ENCODE measurements at regions not wholly inside any gene's neighbourhood (a gene's known extent, or its start where the extent isn't known, plus 50 kb on each side); places are given as distances from the start of the nearest gene placed in this dataset.

DNA sequence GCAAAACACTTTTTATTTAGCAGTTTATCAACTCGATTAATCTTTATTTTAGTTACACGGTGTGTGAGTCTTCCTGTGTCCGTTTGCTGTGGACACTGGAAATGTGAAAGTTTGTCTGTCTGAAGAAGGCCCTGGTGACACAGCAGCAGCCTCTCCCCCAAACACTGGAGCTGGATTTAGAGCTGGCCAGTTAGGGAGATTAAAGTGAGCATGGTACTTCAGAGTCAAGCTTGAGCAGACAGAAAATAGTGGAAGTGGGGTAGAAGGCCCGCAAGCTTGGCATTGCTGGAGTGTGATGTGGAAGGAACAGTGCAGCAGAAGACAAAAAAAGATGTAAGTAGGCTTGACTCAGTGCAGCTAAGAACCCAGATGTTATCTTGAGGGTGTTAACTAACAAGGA, 85.9 kb downstream of the POM121L12 start:
- Histone ChIP-seq H3K36me3 (ENCODE audit: control insufficient read depth in 1 of 2, insufficient read depth in 2 of 2, low read length in 2 of 2) (no peaks in the 10 kb centered on the region), H3K9me2 (ENCODE audit: insufficient read depth) (no peaks in the 10 kb centered on the region), H3K79me2 (ENCODE audit: insufficient read depth, low read length) (no peaks in the 10 kb centered on the region), H3K4me1 (ENCODE audit: control insufficient read depth in 1 of 2, insufficient read depth in 2 of 2, low read length in 2 of 2) (no peaks in the 10 kb centered on the region), H3K4me3 (replicated peaks in 1 of 2; ENCODE audit: low read depth in 1 of 2, low read length in 2 of 2) (no peak overlapping the region), H2AFZ (ENCODE audit: low read depth, low read length, poor library complexity, severe bottlenecking) (no peak overlapping the region), H3K27me3 (ENCODE audit: insufficient read depth, low read length) (no peaks in the 10 kb centered on the region), H3K4me2 (ENCODE audit: low read length) (no peak overlapping the region), H3K27ac (ENCODE audit: low read depth, low read length) (no peak overlapping the region), H3K9me3 (ENCODE audit: control insufficient read depth in 1 of 2, insufficient read depth in 1 of 2, low read depth in 1 of 2, low read length in 2 of 2) (peaks cover 0 to 15% of the 10 kb centered on the region in 2 experiments; a peak in 1 of 4 replicates), H4K20me1 (ENCODE audit: insufficient read depth) (no peaks in the 10 kb centered on the region), H3K9ac (ENCODE audit: low read length) (no peak overlapping the region)
- POLR2A ChIA-PET = no interaction called here
- ATAC-seq (no peak), DNase-seq (ENCODE audit: low read depth, low spot score) (no peak)
- no peak for TF ChIP-seq FOSL1 (IDR thresholded peaks at IDR 0.05; ENCODE audit: low read depth)
- TF ChIP-seq SIN3A (IDR thresholded peaks at IDR 0.05; ENCODE audit: low read depth) = no peak
- no peak for TF ChIP-seq EZH2phosphoT487 (IDR thresholded peaks at IDR 0.05; ENCODE audit: borderline replicate concordance)
- TF ChIP-seq EGR1 (IDR thresholded peaks at IDR 0.05; ENCODE audit: low read depth) = no peak
- TF ChIP-seq ZFX (IDR thresholded peaks at IDR 0.05) = no peak
- TF ChIP-seq SRF (IDR thresholded peaks at IDR 0.05; ENCODE audit: low read depth) = no peak
- TF ChIP-seq POLR2AphosphoS5 (IDR thresholded peaks at IDR 0.05; ENCODE audit: low read depth, low read length) = no peak
- TF ChIP-seq JUND (IDR thresholded peaks at IDR 0.05) = no peak
- TF ChIP-seq, protein P1, sequence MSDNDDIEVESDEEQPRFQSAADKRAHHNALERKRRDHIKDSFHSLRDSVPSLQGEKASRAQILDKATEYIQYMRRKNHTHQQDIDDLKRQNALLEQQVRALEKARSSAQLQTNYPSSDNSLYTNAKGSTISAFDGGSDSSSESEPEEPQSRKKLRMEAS (IDR thresholded peaks at IDR 0.05) = no peak
- no peak for TF ChIP-seq TCF7L2 (IDR thresholded peaks at IDR 0.05; ENCODE audit: borderline replicate concordance, extremely low read depth, insufficient read depth, insufficient read length)
- no peak for TF ChIP-seq YY1 (IDR thresholded peaks at IDR 0.05; ENCODE audit: extremely low read depth, insufficient replicate concordance, low read depth, low read length)
- intact Hi-C loops (cut with micrococcal nuclease) = no loop called here
- no TSS peak for BruUV-seq (replicated peaks)
- CTCF ChIA-PET = no interaction called here
- RAD21 ChIA-PET (ENCODE audit: low non-redundant PET in 1 of 2, low total read pairs in 2 of 2, uncharacterized antibody in 2 of 2, unreplicated experiment in 2 of 2) = no interaction called here

DNA sequence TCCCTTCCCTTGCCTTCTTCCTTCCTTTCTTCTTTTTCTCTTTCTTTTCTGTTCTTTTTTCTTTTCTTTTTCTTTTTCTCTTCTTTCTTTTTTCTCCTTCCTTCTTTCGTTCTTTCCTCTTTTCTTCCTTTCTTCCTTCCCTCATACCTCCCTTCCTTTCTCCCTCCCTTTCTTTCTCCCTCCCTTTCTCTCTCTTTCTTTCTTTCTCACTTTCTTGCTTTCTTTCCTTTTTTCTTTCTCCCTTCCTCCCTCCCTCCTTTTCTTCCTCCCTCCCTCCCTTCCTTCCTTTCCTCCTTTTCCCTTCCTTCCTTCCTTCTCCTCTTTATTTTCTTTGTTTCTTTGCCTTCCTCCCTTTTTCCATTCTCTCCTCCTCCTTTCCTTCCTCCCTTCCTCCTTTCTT, 96.3 kb downstream of the POM121L12 start:
- RAD21 ChIA-PET (ENCODE audit: low non-redundant PET in 1 of 2, low total read pairs in 2 of 2, uncharacterized antibody in 2 of 2, unreplicated experiment in 2 of 2) = no interaction called here
- H3K9ac ChIP-seq (ENCODE audit: low read length) = no peak overlapping the region
- intact Hi-C loops (cut with micrococcal nuclease) = no loop called here

More for the DNA sequence above, 96.3 kb downstream of the POM121L12 start:
- H2AFZ ChIP-seq (ENCODE audit: low read depth, low read length, poor library complexity, severe bottlenecking) = no peak overlapping the region
- ChIA-PET POLR2A (no interaction called here), CTCF (no interaction called here)
- H3K27ac ChIP-seq (ENCODE audit: low read depth, low read length) = no peak overlapping the region
- H3K4me1 ChIP-seq (ENCODE audit: control insufficient read depth in 1 of 2, insufficient read depth in 2 of 2, low read length in 2 of 2) = no peaks in the 10 kb centered on the region
- no peak overlapping the region for H3K4me3 ChIP-seq (replicated peaks in 1 of 2; ENCODE audit: low read depth in 1 of 2, low read length in 2 of 2)
- TF ChIP-seq, protein P2, sequence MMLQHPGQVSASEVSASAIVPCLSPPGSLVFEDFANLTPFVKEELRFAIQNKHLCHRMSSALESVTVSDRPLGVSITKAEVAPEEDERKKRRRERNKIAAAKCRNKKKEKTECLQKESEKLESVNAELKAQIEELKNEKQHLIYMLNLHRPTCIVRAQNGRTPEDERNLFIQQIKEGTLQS (IDR thresholded peaks at IDR 0.05) = no peak
- no peak for TF ChIP-seq TCF7L2 (IDR thresholded peaks at IDR 0.05; ENCODE audit: borderline replicate concordance, extremely low read depth, insufficient read depth, insufficient read length)
- BruUV-seq (replicated peaks) = no TSS peak
- H3K9me3 ChIP-seq (ENCODE audit: control insufficient read depth in 1 of 2, insufficient read depth in 1 of 2, low read depth in 1 of 2, low read length in 2 of 2) = no peaks in the 10 kb centered on the region
- H3K79me2 ChIP-seq (ENCODE audit: insufficient read depth, low read length) = no peaks in the 10 kb centered on the region
- no peaks in the 10 kb centered on the region for H3K27me3 ChIP-seq (ENCODE audit: insufficient read depth, low read length)
- H3K36me3 ChIP-seq (ENCODE audit: control insufficient read depth in 1 of 2, insufficient read depth in 2 of 2, low read length in 2 of 2) = no peaks in the 10 kb centered on the region
- ATAC-seq (no peak), DNase-seq (ENCODE audit: low read depth, low spot score) (no peak)
- H3K4me2 ChIP-seq (ENCODE audit: low read length) = no peak overlapping the region
- H4K20me1 ChIP-seq (ENCODE audit: insufficient read depth) = no peaks in the 10 kb centered on the region
- H3K9me2 ChIP-seq (ENCODE audit: insufficient read depth) = no peaks in the 10 kb centered on the region

All from HCT116 (cell line).